HL-60 (cell line): ENCODE measurements at regions not wholly inside any gene's neighbourhood (a gene's known extent, or its start where the extent isn't known, plus 50 kb on each side); places are given as distances from the start of the nearest gene placed in this dataset.

Experiments used
- DNase-seq, 2 experiments: peaks; one replicate each; pipeline ENCODE4 v3.0.0-alpha.2; 2010 to 2020; ENCODE audit warnings: low read depth in 1 of 2, low spot score in 1 of 2
- H3K27ac ChIP-seq: fragments of 250-450 bp; sonication (Bioruptor Pico); replicated peaks from 2 replicates; pipeline ENCODE4 v1.5.1; 2020; ENCODE audit warnings: mild to moderate bottlenecking, moderate library complexity
- H3K27me3 ChIP-seq: fragments of 250-450 bp; sonication (Bioruptor Pico); 2 replicates; pipeline ENCODE4 v1.5.1; 2021; ENCODE audit warnings: mild to moderate bottlenecking, moderate library complexity; ENCODE audit not compliant: insufficient read depth, poor library complexity, severe bottlenecking
- H3K4me3 ChIP-seq: replicated peaks from 2 replicates; pipeline ENCODE4 v1.5.1; 2011; ENCODE audit warnings: mild to moderate bottlenecking, control low read depth, low read length; ENCODE audit not compliant: insufficient read depth
- GABPA ChIP-seq: IDR thresholded peaks from 2 replicates; pipeline ENCODE4 v1.6.1; 2012; ENCODE audit warnings: low read depth
- POLR2AphosphoS5 ChIP-seq: IDR thresholded peaks from 2 replicates; pipeline ENCODE4 v1.6.1; 2012; ENCODE audit warnings: low read depth
- REST ChIP-seq: IDR thresholded peaks from 2 replicates; pipeline ENCODE4 v1.6.1; 2012; ENCODE audit warnings: low read depth; ENCODE audit not compliant: insufficient replicate concordance
- SPI1 ChIP-seq: IDR thresholded peaks from 2 replicates; pipeline ENCODE4 v1.6.1; 2012; ENCODE audit warnings: low read depth, mild to moderate bottlenecking, borderline replicate concordance
- TF ChIP-seq, protein P1 (sequence below): IDR thresholded peaks from one replicate; pipeline ENCODE4 v1.5.1; 2011; ENCODE audit warnings: low read length, control low read depth, inconsistent platforms; ENCODE audit not compliant: insufficient read depth

GRCh38 chr13:62207388-62207787, 791.7 kb upstream of the PCDH20 start:
- Histone ChIP-seq H3K4me3 (no peak overlapping the region), H3K27ac (no peak overlapping the region), H3K27me3 (no peaks in the 10 kb centered on the region)
- DNase-seq: no peak
- TF ChIP-seq, protein P1, sequence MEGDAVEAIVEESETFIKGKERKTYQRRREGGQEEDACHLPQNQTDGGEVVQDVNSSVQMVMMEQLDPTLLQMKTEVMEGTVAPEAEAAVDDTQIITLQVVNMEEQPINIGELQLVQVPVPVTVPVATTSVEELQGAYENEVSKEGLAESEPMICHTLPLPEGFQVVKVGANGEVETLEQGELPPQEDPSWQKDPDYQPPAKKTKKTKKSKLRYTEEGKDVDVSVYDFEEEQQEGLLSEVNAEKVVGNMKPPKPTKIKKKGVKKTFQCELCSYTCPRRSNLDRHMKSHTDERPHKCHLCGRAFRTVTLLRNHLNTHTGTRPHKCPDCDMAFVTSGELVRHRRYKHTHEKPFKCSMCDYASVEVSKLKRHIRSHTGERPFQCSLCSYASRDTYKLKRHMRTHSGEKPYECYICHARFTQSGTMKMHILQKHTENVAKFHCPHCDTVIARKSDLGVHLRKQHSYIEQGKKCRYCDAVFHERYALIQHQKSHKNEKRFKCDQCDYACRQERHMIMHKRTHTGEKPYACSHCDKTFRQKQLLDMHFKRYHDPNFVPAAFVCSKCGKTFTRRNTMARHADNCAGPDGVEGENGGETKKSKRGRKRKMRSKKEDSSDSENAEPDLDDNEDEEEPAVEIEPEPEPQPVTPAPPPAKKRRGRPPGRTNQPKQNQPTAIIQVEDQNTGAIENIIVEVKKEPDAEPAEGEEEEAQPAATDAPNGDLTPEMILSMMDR: no peak
- TF ChIP-seq REST (no peak), POLR2AphosphoS5 (no peak), GABPA (no peak), SPI1 (no peak)

- DNase-seq: no peak
- TF ChIP-seq REST (no peak), POLR2AphosphoS5 (no peak), SPI1 (no peak), GABPA (no peak)
- TF ChIP-seq, protein P1: no peak
- no peak overlapping the region for H3K27ac ChIP-seq
- H3K27me3 ChIP-seq: no peaks in the 10 kb centered on the region
- no peak overlapping the region for H3K4me3 ChIP-seq
These were observed 790.5 kb upstream of the PCDH20 start for GRCh38 chr13:62206165-62206564.

DNA sequence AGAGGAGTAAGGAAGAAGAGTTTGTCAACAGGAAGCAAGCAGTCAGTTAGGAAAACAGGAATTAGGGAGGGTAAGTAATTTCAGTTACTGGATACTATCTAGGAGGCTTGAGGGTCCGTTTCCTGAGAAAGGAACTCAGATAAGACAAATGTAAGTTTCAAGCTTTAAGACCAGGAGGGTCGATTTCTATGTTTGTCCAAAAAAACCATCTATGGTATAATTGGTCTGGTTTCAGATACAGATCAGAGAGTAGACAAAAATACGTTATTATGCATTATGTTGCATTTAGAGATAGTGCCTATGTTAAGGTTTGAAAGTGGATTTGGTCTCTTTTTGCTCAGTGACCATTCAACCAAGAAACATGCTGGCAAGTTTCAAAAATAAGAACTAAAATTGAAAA, 789.6 kb upstream of the PCDH20 start:
- Histone ChIP-seq H3K4me3 (no peak overlapping the region), H3K27me3 (no peaks in the 10 kb centered on the region), H3K27ac (no peak overlapping the region)
- TF ChIP-seq POLR2AphosphoS5: no peak
- TF ChIP-seq GABPA: no peak
- TF ChIP-seq REST: no peak
- no peak for TF ChIP-seq SPI1
- TF ChIP-seq, protein P1: no peak
- DNase-seq: no peak
